HEK293T (cell line): ENCODE measurements at regions not wholly inside any gene's neighbourhood (a gene's known extent, or its start where the extent isn't known, plus 50 kb on each side); places are given as distances from the start of the nearest gene placed in this dataset.

Experiments used
- ARNT ChIP-seq: fragments of 450-650 bp; IDR thresholded peaks from 2 replicates; pipeline ENCODE4 v1.6.1; 2017; ENCODE audit warnings: mild to moderate bottlenecking
- BHLHE40 ChIP-seq: fragments of 450-650 bp; IDR thresholded peaks from 2 replicates; pipeline ENCODE4 v1.6.1; 2016; ENCODE audit warnings: mild to moderate bottlenecking, moderate library complexity, borderline replicate concordance
- ELF4 ChIP-seq: fragments of 450-650 bp; IDR thresholded peaks from 2 replicates; pipeline ENCODE4 v1.6.1; 2017; ENCODE audit warnings: antibody characterized with exemption
- FOXM1 ChIP-seq: fragments of 450-650 bp; IDR thresholded peaks from 2 replicates; pipeline ENCODE4 v1.6.1; 2017; ENCODE audit warnings: mild to moderate bottlenecking, borderline replicate concordance
- SP1 ChIP-seq: fragments of 450-650 bp; IDR thresholded peaks from 2 replicates; pipeline ENCODE4 v1.6.1; 2017
- SUZ12 ChIP-seq: fragments of 450-650 bp; IDR thresholded peaks from 2 replicates; pipeline ENCODE4 v1.6.1; 2016; ENCODE audit warnings: mild to moderate bottlenecking
- TARDBP ChIP-seq: fragments of 450-650 bp; IDR thresholded peaks from 2 replicates; pipeline ENCODE4 v1.6.1; 2016
- TF ChIP-seq, protein P1 (sequence below): fragments of 450-650 bp; IDR thresholded peaks from 2 replicates; pipeline ENCODE4 v1.6.1; 2016

DNA sequence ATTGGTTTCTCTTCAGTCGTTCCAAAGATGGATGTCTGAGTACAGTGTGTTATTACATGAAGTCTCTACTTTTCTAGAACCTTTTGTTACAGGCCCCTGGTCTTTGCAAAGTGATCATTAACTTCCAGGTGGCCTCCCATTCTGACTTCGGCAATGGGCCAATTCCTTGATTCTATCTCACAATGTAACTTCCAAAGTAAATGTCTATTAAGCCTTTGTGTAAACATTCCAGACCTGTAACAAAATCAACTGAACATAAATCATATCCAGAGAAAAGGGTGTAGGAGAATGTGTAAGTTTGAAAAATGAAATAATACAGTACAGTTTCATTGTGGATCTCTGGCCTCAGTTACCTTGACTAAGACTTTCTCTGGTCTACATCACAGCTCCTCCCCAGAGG is 187.8 kb upstream of the JAG1 start:
- TF ChIP-seq ELF4 = no peak
- TF ChIP-seq, protein P1, sequence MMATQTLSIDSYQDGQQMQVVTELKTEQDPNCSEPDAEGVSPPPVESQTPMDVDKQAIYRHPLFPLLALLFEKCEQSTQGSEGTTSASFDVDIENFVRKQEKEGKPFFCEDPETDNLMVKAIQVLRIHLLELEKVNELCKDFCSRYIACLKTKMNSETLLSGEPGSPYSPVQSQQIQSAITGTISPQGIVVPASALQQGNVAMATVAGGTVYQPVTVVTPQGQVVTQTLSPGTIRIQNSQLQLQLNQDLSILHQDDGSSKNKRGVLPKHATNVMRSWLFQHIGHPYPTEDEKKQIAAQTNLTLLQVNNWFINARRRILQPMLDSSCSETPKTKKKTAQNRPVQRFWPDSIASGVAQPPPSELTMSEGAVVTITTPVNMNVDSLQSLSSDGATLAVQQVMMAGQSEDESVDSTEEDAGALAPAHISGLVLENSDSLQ = no peak
- TF ChIP-seq BHLHE40 = no peak
- TF ChIP-seq ARNT = no peak
- no peak for TF ChIP-seq TARDBP
- TF ChIP-seq FOXM1 = no peak
- no peak for TF ChIP-seq SP1
- no peak for TF ChIP-seq SUZ12
